T-helper 2 cell treated with Interferon-gamma antibody and Interleukin-4, amounts not matched to agents 5 μg/mL and 100 μg/mL, for 36 hours (primary cell): ENCODE measurements at regions not wholly inside any gene's neighbourhood (a gene's known extent, or its start where the extent isn't known, plus 50 kb on each side); places are given as distances from the start of the nearest gene placed in this dataset.
"Not testable (repeated sequence)": the region's sequence is repeated elsewhere in the genome, so short reads cannot be mapped to it uniquely, and the experiment has no call there.

Experiments used
- DNase-seq: peaks from one replicate; pipeline ENCODE4 v3.0.0; 2021; ENCODE audit warnings: low spot score
- H3K27ac Mint-ChIP-seq: one replicate; pipeline ENCODE4 v1.8.0; 2021; ENCODE audit warnings: mild to moderate bottlenecking, mixed read lengths
- H3K27me3 Mint-ChIP-seq: one replicate; pipeline ENCODE4 v1.8.0; 2021; ENCODE audit warnings: low read depth, mixed read lengths
- H3K36me3 Mint-ChIP-seq: one replicate; pipeline ENCODE4 v1.8.0; 2021; ENCODE audit warnings: low read depth, mixed read lengths
- H3K4me1 Mint-ChIP-seq: one replicate; pipeline ENCODE4 v1.8.0; 2021; ENCODE audit warnings: low read depth, mixed read lengths
- H3K4me3 Mint-ChIP-seq: one replicate; pipeline ENCODE4 v1.8.0; 2022; ENCODE audit warnings: mild to moderate bottlenecking, moderate library complexity, mixed read lengths
- H3K9me3 Mint-ChIP-seq: one replicate; pipeline ENCODE4 v1.8.0; 2021; ENCODE audit warnings: mixed read lengths

GRCh38 chr18:38491195-38491594, 925.6 kb upstream of the CELF4 start:
- no peaks in the 10 kb centered on the region for H3K27me3 Mint-ChIP-seq
- no peaks in the 10 kb centered on the region for H3K9me3 Mint-ChIP-seq
- H3K27ac Mint-ChIP-seq = no peak overlapping the region

GRCh38 chr18:38489721-38490120, 924.1 kb upstream of the CELF4 start:
- not testable (repeated sequence) for DNase-seq, H3K4me3 Mint-ChIP-seq, H3K27me3 Mint-ChIP-seq, H3K4me1 Mint-ChIP-seq, H3K36me3 Mint-ChIP-seq, H3K9me3 Mint-ChIP-seq, H3K27ac Mint-ChIP-seq

More at GRCh38 chr18:38491195-38491594, 925.6 kb upstream of the CELF4 start:
- Mint-ChIP-seq H3K36me3 (no peaks in the 10 kb centered on the region), H3K4me1 (peaks cover 8% of the 10 kb centered on the region), H3K4me3 (no peak overlapping the region)
- DNase-seq = no peak

GRCh38 chr18:38487521-38487920, 921.9 kb upstream of the CELF4 start:
- no peak overlapping the region for H3K4me3 Mint-ChIP-seq
- no peak for DNase-seq
- H3K27ac Mint-ChIP-seq = no peak overlapping the region
- H3K4me1 Mint-ChIP-seq = no peaks in the 10 kb centered on the region
- H3K9me3 Mint-ChIP-seq = peaks cover under 1% of the 10 kb centered on the region
- H3K27me3 Mint-ChIP-seq = no peaks in the 10 kb centered on the region
- H3K36me3 Mint-ChIP-seq = no peaks in the 10 kb centered on the region

- H3K4me1 Mint-ChIP-seq = no peaks in the 10 kb centered on the region
- H3K27ac Mint-ChIP-seq = no peak overlapping the region
- H3K9me3 Mint-ChIP-seq = peaks cover 11% of the 10 kb centered on the region
- DNase-seq = no peak
- H3K36me3 Mint-ChIP-seq = no peaks in the 10 kb centered on the region
- H3K27me3 Mint-ChIP-seq = no peaks in the 10 kb centered on the region
- no peak overlapping the region for H3K4me3 Mint-ChIP-seq
These were observed 917.7 kb upstream of the CELF4 start for GRCh38 chr18:38483326-38483725.

GRCh38 chr18:38481576-38481975, 916.0 kb upstream of the CELF4 start:
- Mint-ChIP-seq H3K27me3 (no peaks in the 10 kb centered on the region), H3K9me3 (peaks cover 13% of the 10 kb centered on the region), H3K27ac (no peak overlapping the region), H3K4me1 (no peaks in the 10 kb centered on the region), H3K36me3 (no peaks in the 10 kb centered on the region), H3K4me3 (no peak overlapping the region)
- no peak for DNase-seq

GRCh38 chr18:38475686-38476085, 910.1 kb upstream of the CELF4 start:
- no peaks in the 10 kb centered on the region for H3K4me1 Mint-ChIP-seq
- peaks cover 6% of the 10 kb centered on the region for H3K9me3 Mint-ChIP-seq
- no peaks in the 10 kb centered on the region for H3K27me3 Mint-ChIP-seq
- DNase-seq = no peak
- H3K36me3 Mint-ChIP-seq = no peaks in the 10 kb centered on the region
- no peak overlapping the region for H3K27ac Mint-ChIP-seq
- no peak overlapping the region for H3K4me3 Mint-ChIP-seq

GRCh38 chr18:38473535-38473934, 907.9 kb upstream of the CELF4 start:
- Mint-ChIP-seq H3K9me3 (peaks cover 4% of the 10 kb centered on the region), H3K27ac (no peak overlapping the region), H3K27me3 (no peaks in the 10 kb centered on the region), H3K36me3 (no peaks in the 10 kb centered on the region), H3K4me1 (no peaks in the 10 kb centered on the region), H3K4me3 (no peak overlapping the region)
- DNase-seq = no peak

GRCh38 chr18:38470421-38470820, 904.8 kb upstream of the CELF4 start:
- no peak for DNase-seq
- H3K27ac Mint-ChIP-seq = no peak overlapping the region
- H3K9me3 Mint-ChIP-seq = no peaks in the 10 kb centered on the region
- no peaks in the 10 kb centered on the region for H3K27me3 Mint-ChIP-seq
- H3K36me3 Mint-ChIP-seq = no peaks in the 10 kb centered on the region
- H3K4me1 Mint-ChIP-seq = no peaks in the 10 kb centered on the region
- H3K4me3 Mint-ChIP-seq = no peak overlapping the region

- Mint-ChIP-seq H3K27me3 (no peaks in the 10 kb centered on the region), H3K27ac (no peak overlapping the region), H3K4me3 (no peak overlapping the region), H3K36me3 (no peaks in the 10 kb centered on the region), H3K4me1 (peaks cover 4% of the 10 kb centered on the region), H3K9me3 (peaks cover 6% of the 10 kb centered on the region)
- DNase-seq = no peak
These were observed 900.8 kb upstream of the CELF4 start for GRCh38 chr18:38466426-38466825.

- H3K27me3 Mint-ChIP-seq = no peaks in the 10 kb centered on the region
- no peak for DNase-seq
- H3K4me1 Mint-ChIP-seq = peaks cover 4% of the 10 kb centered on the region
- no peak overlapping the region for H3K27ac Mint-ChIP-seq
- H3K36me3 Mint-ChIP-seq = no peaks in the 10 kb centered on the region
- peaks cover 6% of the 10 kb centered on the region for H3K9me3 Mint-ChIP-seq
- no peak overlapping the region for H3K4me3 Mint-ChIP-seq
These were observed 898.4 kb upstream of the CELF4 start for GRCh38 chr18:38464024-38464423.

GRCh38 chr18:38460657-38461056, 895.1 kb upstream of the CELF4 start:
- H3K27me3 Mint-ChIP-seq = no peaks in the 10 kb centered on the region
- H3K36me3 Mint-ChIP-seq = no peaks in the 10 kb centered on the region
- peaks cover 6% of the 10 kb centered on the region for H3K9me3 Mint-ChIP-seq
- H3K4me1 Mint-ChIP-seq = peaks cover 4% of the 10 kb centered on the region
- DNase-seq = no peak
- no peak overlapping the region for H3K4me3 Mint-ChIP-seq
- H3K27ac Mint-ChIP-seq = no peak overlapping the region

- Mint-ChIP-seq H3K9me3 (peaks cover 1% of the 10 kb centered on the region), H3K27ac (no peak overlapping the region), H3K4me3 (no peak overlapping the region), H3K36me3 (no peaks in the 10 kb centered on the region), H3K4me1 (peaks cover under 1% of the 10 kb centered on the region), H3K27me3 (no peaks in the 10 kb centered on the region)
- no peak for DNase-seq
These were observed 893.8 kb upstream of the CELF4 start for GRCh38 chr18:38459131-38459994.

GRCh38 chr18:38458698-38459097, 893.1 kb upstream of the CELF4 start:
- Mint-ChIP-seq H3K4me3 (no peak overlapping the region), H3K36me3 (no peaks in the 10 kb centered on the region), H3K4me1 (no peaks in the 10 kb centered on the region), H3K27me3 (no peaks in the 10 kb centered on the region), H3K27ac (no peak overlapping the region), H3K9me3 (no peaks in the 10 kb centered on the region)
- DNase-seq = no peak

GRCh38 chr18:38456253-38456652, 890.7 kb upstream of the CELF4 start:
- no peaks in the 10 kb centered on the region for H3K36me3 Mint-ChIP-seq
- no peak overlapping the region for H3K4me3 Mint-ChIP-seq
- H3K9me3 Mint-ChIP-seq = no peaks in the 10 kb centered on the region
- H3K27me3 Mint-ChIP-seq = no peaks in the 10 kb centered on the region
- H3K4me1 Mint-ChIP-seq = no peaks in the 10 kb centered on the region
- DNase-seq = no peak
- no peak overlapping the region for H3K27ac Mint-ChIP-seq
